Omental fat pad (tissue), 3 donors: ENCODE measurements at regions not wholly inside any gene's neighbourhood (a gene's known extent, or its start where the extent isn't known, plus 50 kb on each side); places are given as distances from the start of the nearest gene placed in this dataset.
"Not testable (repeated sequence)": the region's sequence is repeated elsewhere in the genome, so short reads cannot be mapped to it uniquely, and the experiment has no call there.

Source experiments
- ATAC-seq: fragments of 150-250 bp; one replicate; pipeline ENCODE4 v1.9.1; 2016; ENCODE audit warnings: mild to moderate bottlenecking, moderate library complexity; ENCODE audit not compliant: low FRiP score
- DNase-seq: peaks from one replicate; pipeline ENCODE4 v3.0.0-alpha.2; 2019; ENCODE audit warnings: low spot score
- TF ChIP-seq, protein P1 (sequence below), 3 donors: fragments of 450-650 bp; IDR thresholded peaks; one replicate each; pipeline ENCODE4 v1.5.1; 2016 to 2017; ENCODE audit warnings: antibody characterized with exemption in 3 of 3, mild to moderate bottlenecking in 3 of 3, moderate library complexity in 2 of 3

DNA sequence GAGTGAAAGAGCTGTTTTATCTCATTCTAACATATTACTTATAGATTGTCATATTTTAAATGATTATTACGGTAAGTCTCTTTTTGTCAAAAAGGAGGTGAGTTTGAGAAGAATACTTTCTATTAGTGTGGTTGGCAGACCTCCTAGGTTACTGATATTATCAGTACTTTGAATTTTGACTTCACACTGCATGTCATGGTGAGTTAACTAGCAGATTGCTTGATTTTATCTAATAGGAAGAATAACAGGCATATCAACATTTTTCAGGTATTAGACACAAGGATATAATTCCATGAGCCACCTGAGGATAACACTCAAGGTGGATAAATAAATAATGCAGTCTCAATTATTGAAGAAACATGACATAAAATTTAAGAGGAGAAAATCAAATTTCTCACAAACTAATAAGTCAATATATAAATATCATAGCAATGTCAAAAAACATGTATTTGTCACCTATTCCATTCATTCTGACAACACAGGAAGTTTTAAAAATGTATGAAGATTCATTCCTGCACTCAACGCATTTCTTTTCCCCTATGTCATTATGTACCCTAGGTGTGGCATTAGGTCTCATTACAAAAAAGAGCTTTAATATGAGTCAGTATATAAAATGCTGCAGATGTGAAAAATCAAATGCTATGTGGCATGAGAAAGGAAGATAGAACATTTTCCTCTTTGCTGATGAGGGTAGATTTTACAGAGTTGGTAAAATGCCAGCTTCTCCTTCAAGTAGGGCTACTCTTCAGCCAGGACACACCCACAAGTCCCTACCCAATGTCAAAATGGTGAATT is 1621.6 kb downstream of the REEP3 start:
- TF ChIP-seq, protein P1, sequence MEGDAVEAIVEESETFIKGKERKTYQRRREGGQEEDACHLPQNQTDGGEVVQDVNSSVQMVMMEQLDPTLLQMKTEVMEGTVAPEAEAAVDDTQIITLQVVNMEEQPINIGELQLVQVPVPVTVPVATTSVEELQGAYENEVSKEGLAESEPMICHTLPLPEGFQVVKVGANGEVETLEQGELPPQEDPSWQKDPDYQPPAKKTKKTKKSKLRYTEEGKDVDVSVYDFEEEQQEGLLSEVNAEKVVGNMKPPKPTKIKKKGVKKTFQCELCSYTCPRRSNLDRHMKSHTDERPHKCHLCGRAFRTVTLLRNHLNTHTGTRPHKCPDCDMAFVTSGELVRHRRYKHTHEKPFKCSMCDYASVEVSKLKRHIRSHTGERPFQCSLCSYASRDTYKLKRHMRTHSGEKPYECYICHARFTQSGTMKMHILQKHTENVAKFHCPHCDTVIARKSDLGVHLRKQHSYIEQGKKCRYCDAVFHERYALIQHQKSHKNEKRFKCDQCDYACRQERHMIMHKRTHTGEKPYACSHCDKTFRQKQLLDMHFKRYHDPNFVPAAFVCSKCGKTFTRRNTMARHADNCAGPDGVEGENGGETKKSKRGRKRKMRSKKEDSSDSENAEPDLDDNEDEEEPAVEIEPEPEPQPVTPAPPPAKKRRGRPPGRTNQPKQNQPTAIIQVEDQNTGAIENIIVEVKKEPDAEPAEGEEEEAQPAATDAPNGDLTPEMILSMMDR (IDR thresholded peaks at IDR 0.05) = no peak
- no peak for DNase-seq
- no peak for ATAC-seq

DNA sequence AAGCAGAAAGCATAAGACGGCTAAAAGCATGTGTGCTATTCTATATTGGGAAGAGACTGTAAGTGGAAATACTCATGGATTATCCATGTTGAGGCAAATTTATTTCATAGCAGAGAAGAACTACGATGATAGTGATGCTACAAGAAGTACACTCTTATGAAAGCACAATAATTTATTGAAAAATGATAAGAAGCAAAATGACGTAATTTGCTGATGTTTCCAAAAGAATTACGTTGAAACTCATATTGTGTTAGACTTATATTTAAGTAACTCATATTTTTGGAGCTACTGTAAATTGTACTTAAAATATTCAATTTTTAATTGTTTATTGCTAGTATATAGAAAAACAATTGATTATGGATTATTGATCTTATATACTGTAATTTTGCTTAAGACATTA is 1622.5 kb downstream of the REEP3 start:
- TF ChIP-seq, protein P1 (IDR thresholded peaks at IDR 0.05) = no peak
- no peak for ATAC-seq
- no peak for DNase-seq

DNA sequence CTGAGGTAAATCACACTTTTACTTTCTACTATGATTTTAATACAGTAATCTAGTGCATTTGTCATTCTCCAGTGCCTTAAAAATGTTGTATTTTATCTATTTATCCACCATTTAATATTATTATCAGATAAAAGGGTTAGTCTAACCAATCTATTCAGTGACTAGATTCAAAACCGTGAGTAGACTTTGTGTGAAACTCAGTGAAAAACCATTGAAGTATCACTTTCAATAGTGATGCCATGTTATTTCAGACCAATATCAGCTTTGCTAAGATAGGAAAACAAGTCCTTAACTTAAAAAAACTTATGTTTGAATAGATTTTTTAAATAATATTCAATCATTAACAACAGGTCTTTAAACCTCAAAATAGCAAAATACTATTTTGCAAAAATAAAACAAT is 1628.7 kb downstream of the REEP3 start:
- ATAC-seq (no peak), DNase-seq (no peak)
- TF ChIP-seq, protein P1 (IDR thresholded peaks at IDR 0.05) = no peak

- ATAC-seq = no peak
- no peak for DNase-seq
- TF ChIP-seq, protein P1 (IDR thresholded peaks at IDR 0.05) = no peak
These were observed 1645.1 kb downstream of the REEP3 start for GRCh38 chr10:65166272-65166671.

DNA sequence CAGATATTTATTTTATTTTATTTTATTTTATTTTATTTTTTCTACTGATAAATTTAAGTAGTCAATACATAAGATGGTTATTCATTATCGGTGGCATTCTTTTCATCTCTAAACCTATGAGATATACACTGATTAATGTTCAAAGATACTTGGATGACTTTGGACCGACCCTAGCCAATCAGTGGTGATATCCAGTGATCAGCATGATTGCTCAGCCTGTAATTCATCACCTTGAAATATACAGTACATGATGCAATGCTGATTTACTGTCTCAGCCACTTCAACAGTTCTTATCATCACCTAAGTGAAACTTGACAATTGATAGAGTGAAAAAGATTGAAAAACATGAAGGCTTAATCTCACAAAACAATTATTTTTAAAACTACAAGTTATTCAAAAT is 1651.0 kb downstream of the REEP3 start:
- TF ChIP-seq, protein P1 (IDR thresholded peaks at IDR 0.05) = no peak
- DNase-seq = no peak
- no peak for ATAC-seq

DNA sequence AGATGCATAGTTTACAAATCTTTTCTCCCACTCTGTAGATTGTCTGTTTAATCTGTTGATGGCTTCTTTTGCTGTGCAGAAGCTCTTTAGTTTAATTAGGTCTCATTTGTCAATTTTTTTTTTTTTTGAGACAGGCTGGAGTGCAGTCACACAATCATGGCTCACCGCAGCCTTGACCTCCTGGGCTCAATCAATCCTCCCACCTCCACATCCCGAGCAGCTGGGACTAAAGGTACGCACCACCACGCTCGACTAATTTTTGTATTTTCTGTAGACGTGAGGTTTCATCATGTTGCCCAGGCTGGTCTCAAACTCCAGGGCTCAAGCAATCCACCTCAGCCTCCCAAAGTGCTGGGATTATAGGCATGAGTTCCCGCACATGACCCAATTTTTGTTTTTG is 1655.8 kb downstream of the REEP3 start:
- TF ChIP-seq, protein P1 (IDR thresholded peaks at IDR 0.05) = no peak
- ATAC-seq (no peak), DNase-seq (no peak)

DNA sequence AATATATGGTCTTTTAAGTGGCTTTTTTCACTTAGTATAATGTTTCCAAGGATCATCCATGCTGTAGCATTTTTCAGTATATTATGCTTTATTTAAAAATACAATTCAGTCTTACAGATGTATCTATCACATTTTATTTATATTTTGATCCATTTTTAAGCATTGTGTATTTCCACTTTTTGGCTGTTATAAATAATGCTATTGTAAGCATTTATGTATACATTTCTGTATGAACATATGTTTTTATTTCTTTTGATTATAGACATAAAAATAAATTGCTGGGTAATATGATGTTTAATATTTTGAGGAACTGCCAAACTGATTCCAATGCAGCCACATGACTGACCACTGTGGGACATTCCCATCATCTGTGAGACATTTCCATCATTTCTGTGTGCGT is 1662.0 kb downstream of the REEP3 start:
- no peak for DNase-seq
- no peak for ATAC-seq
- TF ChIP-seq, protein P1 (IDR thresholded peaks at IDR 0.05) = no peak

DNA sequence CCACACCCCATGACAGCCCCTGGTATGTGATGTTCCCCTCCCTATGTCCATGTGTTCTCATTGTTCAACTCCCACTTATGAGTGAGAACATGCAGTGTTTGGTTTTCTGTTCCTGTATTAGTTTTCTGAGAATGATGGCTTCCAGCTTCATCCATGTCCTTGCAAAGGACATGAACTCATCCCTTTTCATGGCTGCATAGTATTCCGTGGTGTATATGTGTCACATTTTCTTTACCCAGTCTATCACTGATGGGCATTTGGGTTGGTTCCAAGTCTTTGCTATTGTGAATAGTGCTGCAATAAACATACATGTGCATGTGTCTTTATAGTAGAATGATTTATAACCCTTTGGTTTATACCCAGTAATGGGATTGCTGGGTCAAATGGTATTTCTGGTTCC is 1665.5 kb downstream of the REEP3 start:
- ATAC-seq, DNase-seq: not testable (repeated sequence)
